Gastroesophageal sphincter (tissue), 4 donors: ENCODE measurements at regions not wholly inside any gene's neighbourhood (a gene's known extent, or its start where the extent isn't known, plus 50 kb on each side); places are given as distances from the start of the nearest gene placed in this dataset.

Experiments
- ATAC-seq: fragments of 150-250 bp; one replicate; pipeline ENCODE4 v1.9.1; 2016; ENCODE audit warnings: mild to moderate bottlenecking, moderate library complexity
- H3K27ac ChIP-seq, 4 donors: fragments of 200-600 bp; sonication (generic) in 3 of 4; 1 replicate in 3 of 4; 2 replicates in 1 of 4; pipeline ENCODE4 v1.5.1; 2016 to 2019
- H3K27me3 ChIP-seq: fragments of 200-600 bp; sonication (generic); one replicate; pipeline ENCODE4 v1.5.1; 2019
- H3K36me3 ChIP-seq, 2 donors: fragments of 200-600 bp; sonication (generic); one replicate each; pipeline ENCODE4 v1.5.1; 2019; ENCODE audit warnings: control low read depth in 1 of 2
- H3K4me1 ChIP-seq, 3 donors: fragments of 200-600 bp; sonication (generic); 1 replicate in 2 of 3; 2 replicates in 1 of 3; pipeline ENCODE4 v1.5.1; 2016 to 2019; ENCODE audit warnings: control low read depth in 2 of 3
- H3K4me3 ChIP-seq, 2 donors: fragments of 200-600 bp; sonication (generic); one replicate each; pipeline ENCODE4 v1.5.1; 2019; ENCODE audit warnings: mild to moderate bottlenecking in 1 of 2, moderate library complexity in 1 of 2
- H3K9me3 ChIP-seq, 3 donors: fragments of 200-600 bp; sonication (generic); one replicate each; pipeline ENCODE4 v1.5.1; 2017 to 2019; ENCODE audit warnings: control low read depth in 2 of 3
- CTCF ChIP-seq, 4 experiments: fragments of 200-600 bp in 2 of 4; fragments of 450-650 bp in 2 of 4; sonication (generic) in 1 of 4; IDR thresholded peaks; one replicate each; pipeline ENCODE4 v1.5.1; 2017 to 2019; ENCODE audit warnings: antibody characterized with exemption in 4 of 4, mild to moderate bottlenecking in 2 of 4, moderate library complexity in 2 of 4
- EP300 ChIP-seq: sonication (generic); formaldehyde crosslinking; IDR thresholded peaks from one replicate; pipeline ENCODE4 v1.6.1; 2017; ENCODE audit warnings: antibody characterized with exemption, mild to moderate bottlenecking
- POLR2A ChIP-seq, 2 donors: fragments of 450-650 bp; IDR thresholded peaks; one replicate each; pipeline ENCODE4 v1.6.1; 2017; ENCODE audit warnings: antibody characterized with exemption in 2 of 2, mild to moderate bottlenecking in 2 of 2, moderate library complexity in 1 of 2
- POLR2AphosphoS5 ChIP-seq: sonication (generic); formaldehyde crosslinking; IDR thresholded peaks from one replicate; pipeline ENCODE4 v1.6.1; 2017; ENCODE audit warnings: antibody characterized with exemption
- WGBS, 2 donors: methylation state at CpG; one replicate each; pipeline ENCODE4 v1.1.5; 2018; ENCODE audit warnings: low coverage in 1 of 2; 5-methylcytosine and 5-hydroxymethylcytosine counted together

GRCh38 chr15:95857758-95858157, 472.7 kb upstream of the NR2F2 start:
- Histone ChIP-seq H3K4me3 (no peak overlapping the region), H3K9me3 (no peaks in the 10 kb centered on the region), H3K27ac (no peak overlapping the region), H3K27me3 (no peaks in the 10 kb centered on the region), H3K36me3 (no peaks in the 10 kb centered on the region), H3K4me1 (no peaks in the 10 kb centered on the region)
- ATAC-seq = no peak
- no peak for TF ChIP-seq EP300
- no peak for TF ChIP-seq POLR2A (IDR thresholded peaks at IDR 0.05)
- TF ChIP-seq CTCF (IDR thresholded peaks at IDR 0.05) = no peak
- TF ChIP-seq POLR2AphosphoS5 = no peak

GRCh38 chr15:95860406-95860805, 470.1 kb upstream of the NR2F2 start:
- no peak for TF ChIP-seq POLR2A (IDR thresholded peaks at IDR 0.05)
- no peak for TF ChIP-seq POLR2AphosphoS5
- TF ChIP-seq CTCF (IDR thresholded peaks at IDR 0.05) = no peak
- TF ChIP-seq EP300 = no peak
- H3K4me3 ChIP-seq = no peak overlapping the region
- no peak overlapping the region for H3K27ac ChIP-seq
- H3K9me3 ChIP-seq = no peaks in the 10 kb centered on the region
- H3K4me1 ChIP-seq = no peaks in the 10 kb centered on the region
- H3K36me3 ChIP-seq = no peaks in the 10 kb centered on the region
- WGBS, 2 donors = 75 to 100% methylated on average over 1 of the region's 1 CpG
- H3K27me3 ChIP-seq = no peaks in the 10 kb centered on the region
- no peak for ATAC-seq

- H3K36me3 ChIP-seq = no peaks in the 10 kb centered on the region
- H3K9me3 ChIP-seq = no peaks in the 10 kb centered on the region
- 64 to 78% methylated on average over 2 to 3 of the region's 3 CpGs for WGBS, 2 donors
- H3K27me3 ChIP-seq = no peaks in the 10 kb centered on the region
- TF ChIP-seq POLR2A (IDR thresholded peaks at IDR 0.05) (no peak), CTCF (IDR thresholded peaks at IDR 0.05) (no peak), POLR2AphosphoS5 (no peak), EP300 (no peak)
- H3K4me1 ChIP-seq = no peaks in the 10 kb centered on the region
- no peak overlapping the region for H3K27ac ChIP-seq
- no peak overlapping the region for H3K4me3 ChIP-seq
- no peak for ATAC-seq
These were observed 466.0 kb upstream of the NR2F2 start for GRCh38 chr15:95864467-95864886.

- H3K27me3 ChIP-seq = no peaks in the 10 kb centered on the region
- no peaks in the 10 kb centered on the region for H3K4me1 ChIP-seq
- no peaks in the 10 kb centered on the region for H3K9me3 ChIP-seq
- H3K4me3 ChIP-seq = no peak overlapping the region
- no peak overlapping the region for H3K27ac ChIP-seq
- ATAC-seq = no peak
- 73 to 89% methylated on average over 4 of the region's 4 CpGs for WGBS, 2 donors
- no peaks in the 10 kb centered on the region for H3K36me3 ChIP-seq
- TF ChIP-seq POLR2A (IDR thresholded peaks at IDR 0.05) (no peak), CTCF (IDR thresholded peaks at IDR 0.05) (no peak), EP300 (no peak), POLR2AphosphoS5 (no peak)
These were observed 465.2 kb upstream of the NR2F2 start for GRCh38 chr15:95865330-95865739.

GRCh38 chr15:95866711-95867440, 463.6 kb upstream of the NR2F2 start:
- H3K9me3 ChIP-seq = no peaks in the 10 kb centered on the region
- no peaks in the 10 kb centered on the region for H3K4me1 ChIP-seq
- no peak overlapping the region for H3K4me3 ChIP-seq
- no peaks in the 10 kb centered on the region for H3K36me3 ChIP-seq
- no peaks in the 10 kb centered on the region for H3K27me3 ChIP-seq
- no peak for ATAC-seq
- no peak overlapping the region for H3K27ac ChIP-seq
- TF ChIP-seq POLR2A (IDR thresholded peaks at IDR 0.05) (no peak), POLR2AphosphoS5 (no peak), EP300 (no peak), CTCF (IDR thresholded peaks at IDR 0.05) (no peak)
- 45 to 54% methylated on average over 8 of the region's 8 CpGs for WGBS, 2 donors
